Inflammatory macrophage treated with lipopolysaccharide for 1 hour (primary cell): ENCODE measurements at regions not wholly inside any gene's neighbourhood (a gene's known extent, or its start where the extent isn't known, plus 50 kb on each side); places are given as distances from the start of the nearest gene placed in this dataset.
"Not testable (repeated sequence)": the region's sequence is repeated elsewhere in the genome, so short reads cannot be mapped to it uniquely, and the experiment has no call there.

ENCODE experiments used
- DNase-seq, 2 donors: peaks; one replicate each; pipeline ENCODE4 v3.0.0-alpha.2; 2020 to 2022

GRCh38 chr5:145652700-145653099, 182.4 kb downstream of the PRELID2 start:
- not testable (repeated sequence) for DNase-seq

DNA sequence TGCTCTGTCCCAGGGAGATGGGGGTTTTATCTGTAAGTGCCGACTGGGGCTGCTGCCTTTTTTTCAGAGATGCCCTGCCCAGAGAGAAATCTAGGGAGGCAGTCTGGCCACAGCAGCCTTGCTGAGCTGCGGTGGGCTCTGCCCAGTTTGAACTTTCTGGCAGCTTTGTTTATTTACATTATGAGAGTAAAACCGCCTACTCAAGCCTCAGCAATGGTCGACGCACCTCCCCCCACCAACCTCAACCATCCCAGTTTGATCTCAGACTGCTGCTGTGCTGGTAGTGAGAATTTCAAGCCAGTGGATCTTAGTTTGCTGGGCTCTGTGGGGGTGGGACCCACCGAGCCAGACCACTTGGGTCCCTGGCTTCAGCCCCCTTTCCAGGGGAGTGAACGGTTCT, 188.0 kb downstream of the PRELID2 start:
- DNase-seq: not testable (repeated sequence)

GRCh38 chr5:145643214-145643613, 191.9 kb downstream of the PRELID2 start:
- DNase-seq: not testable (repeated sequence)

GRCh38 chr5:145637396-145637795, 197.7 kb downstream of the PRELID2 start:
- no peak for DNase-seq

GRCh38 chr5:145636371-145636770, 198.8 kb downstream of the PRELID2 start:
- DNase-seq: no peak

GRCh38 chr5:145633474-145633873, 201.7 kb downstream of the PRELID2 start:
- no peak for DNase-seq

- no peak for DNase-seq
Observed at GRCh38 chr5:145632701-145633100, 202.4 kb downstream of the PRELID2 start.

DNA sequence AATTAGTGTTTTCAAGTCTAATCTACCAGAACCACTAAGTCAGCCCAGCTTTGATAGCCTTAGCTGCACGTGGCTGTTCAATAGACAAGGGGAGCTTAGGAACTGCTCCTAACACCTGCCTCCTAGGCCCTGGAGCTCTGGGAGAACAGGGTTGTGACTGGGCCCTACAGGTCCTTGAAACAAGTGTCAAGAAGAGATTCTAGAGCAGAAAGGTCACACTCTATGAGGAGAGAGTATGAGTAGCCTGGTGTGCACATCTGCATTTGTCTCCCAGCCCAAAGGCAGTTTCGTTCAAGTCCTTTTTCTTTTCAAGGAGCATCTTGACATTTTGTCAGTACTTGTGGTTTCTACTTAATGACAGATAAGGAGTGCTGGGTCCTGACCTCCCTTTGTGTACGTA, 206.1 kb downstream of the PRELID2 start:
- DNase-seq: no peak

DNA sequence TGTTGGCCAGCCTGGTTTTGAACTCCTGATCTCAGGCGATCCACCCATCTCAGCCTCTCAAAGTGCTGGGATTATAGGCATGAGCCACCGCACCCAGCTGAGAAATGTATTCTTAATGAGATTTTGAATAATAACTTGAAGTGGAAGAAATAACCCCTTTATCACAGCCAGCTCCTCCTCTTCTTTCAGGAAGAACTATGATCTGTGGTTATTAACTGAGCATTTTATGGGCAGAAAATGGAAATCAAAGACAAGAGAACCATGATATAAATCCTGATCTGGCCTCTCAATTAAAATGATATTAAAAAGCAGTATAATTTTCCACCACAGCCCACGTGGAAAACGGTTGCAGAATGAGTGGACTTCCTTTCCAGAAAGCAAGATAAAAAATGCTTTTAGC, 206.6 kb downstream of the PRELID2 start:
- DNase-seq: no peak

DNA sequence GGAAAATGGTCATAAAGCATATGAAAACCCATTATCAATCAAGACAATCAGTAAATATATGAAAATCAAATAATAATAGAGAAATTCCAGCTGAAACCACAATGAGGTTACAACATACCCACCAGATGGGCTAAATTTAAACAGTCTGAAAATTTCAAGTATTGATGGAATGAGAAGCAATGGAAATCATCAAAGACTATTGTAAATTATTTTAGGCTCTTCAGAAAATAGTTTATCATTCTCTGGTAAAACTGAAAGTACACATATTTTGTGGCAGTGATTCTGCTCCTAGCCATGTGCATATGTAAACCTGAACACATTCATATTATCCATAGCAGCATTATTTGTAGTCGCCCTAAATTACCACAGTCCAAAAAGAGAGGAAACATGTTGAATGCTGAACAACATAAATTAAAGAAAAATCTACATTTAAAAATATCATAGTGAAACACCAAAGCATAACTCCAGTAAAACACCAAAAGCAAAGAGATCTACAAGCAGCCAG, 215.3 kb downstream of the PRELID2 start:
- no peak for DNase-seq

- DNase-seq: not testable (repeated sequence)
Observed at GRCh38 chr5:145616739-145617138, 218.4 kb downstream of the PRELID2 start.

GRCh38 chr5:145598983-145599382, 236.2 kb downstream of the PRELID2 start:
- DNase-seq: no peak

DNA sequence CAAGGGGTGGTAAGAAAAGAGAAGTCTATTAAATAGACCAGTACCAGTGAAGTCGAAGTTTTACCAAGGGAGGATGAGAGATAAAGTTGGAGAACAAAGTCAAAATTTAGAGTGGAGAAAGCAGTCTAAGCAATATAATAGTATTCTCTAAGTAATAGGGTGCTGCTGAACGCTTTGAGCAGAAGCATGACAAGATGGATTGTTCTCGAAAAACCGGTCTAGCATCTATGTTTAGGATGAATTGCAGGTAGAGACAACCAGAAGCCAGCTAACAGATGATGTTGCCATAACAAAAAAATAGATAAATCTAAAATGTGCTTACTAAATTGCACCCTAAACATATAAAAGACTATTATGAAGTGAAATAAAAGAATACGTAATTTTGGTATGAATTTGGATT, 237.0 kb downstream of the PRELID2 start:
- no peak for DNase-seq

DNA sequence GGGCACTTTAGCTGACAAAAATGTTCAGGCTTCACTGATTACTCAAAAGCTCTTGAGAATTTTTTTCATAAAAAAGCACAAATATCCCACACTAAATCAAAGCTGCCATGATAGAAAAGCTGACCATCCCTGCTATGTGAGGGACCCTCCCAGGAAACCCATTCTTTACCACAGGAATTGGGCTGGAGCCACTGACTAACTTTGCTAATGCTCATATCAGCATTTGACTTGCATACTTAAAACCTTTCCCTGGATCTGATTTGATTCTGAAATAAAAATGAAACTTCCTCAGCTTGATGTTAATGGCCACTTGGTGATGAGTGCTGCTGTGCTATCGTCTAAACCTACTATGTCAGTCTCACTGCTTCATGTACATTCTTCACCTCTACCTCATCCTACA, 243.6 kb downstream of the PRELID2 start:
- no peak for DNase-seq

DNA sequence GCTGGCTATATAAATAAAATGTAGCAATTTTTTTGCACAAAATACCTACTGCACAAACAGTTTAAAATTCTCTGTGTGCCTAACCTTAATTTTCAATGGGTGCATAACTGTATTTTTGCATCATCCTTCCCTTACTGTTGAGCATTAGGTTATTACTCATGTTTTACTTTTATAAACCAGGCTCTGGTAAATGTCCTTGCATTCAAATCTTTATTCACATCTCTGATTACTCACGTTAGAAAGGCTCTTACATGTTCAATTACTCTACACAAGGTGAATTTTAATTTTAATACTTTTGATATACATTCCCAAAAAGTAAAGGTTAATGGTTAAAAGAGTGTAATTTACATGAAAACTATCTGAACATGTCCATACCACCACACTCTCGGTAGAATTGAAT, 246.1 kb downstream of the PRELID2 start:
- DNase-seq: no peak

- DNase-seq: no peak
Observed at GRCh38 chr5:145588558-145588957, 246.6 kb downstream of the PRELID2 start.

- no peak for DNase-seq
Observed at GRCh38 chr5:145588113-145588512, 247.0 kb downstream of the PRELID2 start.

GRCh38 chr5:145587710-145588109, 247.4 kb downstream of the PRELID2 start:
- no peak for DNase-seq

DNA sequence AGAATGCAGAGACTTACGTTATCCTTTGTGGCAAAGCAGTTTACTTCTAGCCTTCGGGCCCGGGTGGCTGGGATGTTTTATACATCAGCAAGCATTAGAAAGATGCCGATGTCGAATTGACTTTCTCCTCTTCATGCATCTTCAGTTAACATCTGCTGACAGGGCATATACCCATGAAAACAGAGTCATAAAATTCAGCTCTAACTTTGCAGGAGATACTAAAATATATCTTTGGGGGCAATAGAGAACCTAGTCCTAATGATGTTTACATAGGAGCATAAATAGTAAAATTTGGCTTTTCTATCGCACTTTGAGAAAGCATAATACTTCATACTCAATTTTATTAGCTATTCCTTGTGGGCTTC, 247.9 kb downstream of the PRELID2 start:
- DNase-seq: no peak

DNA sequence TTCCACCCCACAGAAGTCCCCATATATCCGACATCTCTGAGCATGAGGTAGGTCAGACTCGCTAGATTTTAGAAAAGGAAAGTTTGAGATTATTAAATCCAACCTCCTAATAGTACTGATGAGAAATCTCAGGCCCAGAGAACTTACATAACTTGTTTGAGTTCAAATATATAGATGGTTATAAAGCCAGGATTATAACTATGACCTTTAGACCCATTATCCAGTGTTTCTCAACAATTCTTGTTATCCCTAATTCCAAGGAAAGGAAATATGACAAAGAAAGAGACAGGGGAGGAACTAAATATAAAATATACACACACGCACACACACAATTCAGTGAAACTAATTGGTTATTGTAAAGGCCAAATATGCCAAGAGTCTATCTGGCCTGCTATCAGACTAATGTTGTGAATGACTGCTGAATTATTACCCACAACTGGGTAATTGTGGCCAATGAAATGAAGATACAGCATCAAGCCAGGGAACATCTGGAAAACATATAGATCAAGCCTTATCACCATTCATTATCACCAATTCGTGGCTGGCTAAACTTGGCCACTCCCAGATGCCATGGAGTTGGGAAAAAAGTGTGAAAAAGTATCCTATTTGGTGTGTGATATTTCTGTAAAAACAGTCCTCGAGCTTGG, 248.4 kb downstream of the PRELID2 start:
- DNase-seq: no peak

DNA sequence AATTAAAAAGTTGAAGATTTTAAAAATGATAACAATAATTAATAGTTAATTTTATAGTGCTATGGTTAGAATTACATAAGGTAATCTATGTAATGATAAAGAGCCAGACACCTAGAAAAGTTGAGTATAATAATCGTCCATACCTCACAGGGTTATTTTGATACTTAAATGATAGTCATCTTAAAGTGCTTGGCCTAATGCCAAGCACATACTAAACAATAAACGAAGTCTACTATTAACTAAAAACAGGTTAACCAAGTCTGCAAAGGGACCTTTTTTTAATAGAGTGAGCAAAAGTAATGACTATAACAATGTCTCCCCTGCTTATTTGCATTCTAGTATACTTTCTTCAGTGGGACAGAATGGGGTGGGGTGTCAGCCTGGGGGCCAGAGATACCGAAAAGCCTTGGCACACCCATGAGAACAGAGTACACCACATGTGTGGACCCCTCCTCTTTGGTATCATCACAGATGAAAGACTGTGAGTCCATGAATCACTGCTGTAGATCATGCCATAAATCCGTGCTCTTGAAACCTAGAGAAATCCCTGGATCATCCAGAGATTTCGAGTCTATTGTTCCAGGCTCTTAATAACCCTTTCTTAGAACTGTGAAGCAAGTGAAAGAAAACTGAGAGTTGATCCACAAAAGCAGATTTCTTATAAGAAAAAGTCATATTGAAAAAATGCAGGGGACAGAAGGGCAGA, 249.5 kb downstream of the PRELID2 start:
- DNase-seq: no peak

GRCh38 chr5:145579301-145579700, 255.8 kb downstream of the PRELID2 start:
- DNase-seq: no peak

DNA sequence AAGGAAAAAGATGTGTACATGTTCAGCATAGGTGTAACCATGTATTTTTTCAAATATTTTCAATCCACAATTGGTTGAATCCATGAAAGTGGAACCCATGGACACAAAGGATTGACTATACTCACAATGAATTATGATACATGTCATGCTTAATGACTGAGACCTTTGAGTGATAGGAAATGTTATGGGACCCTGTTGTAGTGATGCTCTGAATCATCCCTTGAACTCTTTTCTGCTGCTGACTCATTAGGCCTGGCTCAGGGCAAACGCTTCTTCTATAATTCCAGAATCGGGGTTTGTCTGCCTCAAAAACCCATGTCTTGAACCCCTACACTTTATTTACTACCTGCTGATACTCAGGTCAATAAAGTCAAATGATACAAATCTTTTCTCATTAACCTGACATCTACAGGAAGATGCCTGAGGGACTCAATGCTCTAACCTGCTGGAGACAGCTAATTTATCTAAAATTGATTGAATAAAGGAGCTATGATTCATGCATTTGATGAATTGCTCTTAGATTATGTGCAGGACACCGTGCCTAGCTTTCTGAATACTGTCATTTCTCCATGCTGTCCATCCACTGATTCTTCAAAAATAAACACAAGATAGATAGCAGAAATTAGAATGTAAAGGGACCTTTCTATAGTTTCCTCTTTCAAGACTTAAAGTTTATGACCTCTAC, 260.1 kb downstream of the PRELID2 start:
- DNase-seq: no peak

GRCh38 chr5:145568581-145568980, 266.6 kb downstream of the PRELID2 start:
- no peak for DNase-seq
